ENCODE measurements at regions not wholly inside any gene's neighbourhood (a gene's known extent, or its start where the extent isn't known, plus 50 kb on each side); places are given as distances from the start of the nearest gene placed in this dataset.

- H3K4me3 ChIP-seq (replicated peaks; ENCODE audit: low read depth, low read length), result no peak overlapping the region
- peak; percentile 16 for DNase-seq (ENCODE audit: low read depth)
- TF ChIP-seq CTCF (IDR thresholded peaks at IDR 0.05; ENCODE audit: low read length, missing control alignments), result no peak
Measured at GRCh38 chr4:98803251-98803650, 125.7 kb downstream of the EIF4E start.

- no peak for TF ChIP-seq CTCF (IDR thresholded peaks at IDR 0.05; ENCODE audit: low read length, missing control alignments)
- DNase-seq (ENCODE audit: low read depth), result peak; percentile 38
Measured at GRCh38 chr4:98802770-98803198, 126.1 kb downstream of the EIF4E start.

GRCh38 chr4:98801259-98801725 lies 127.6 kb downstream of the EIF4E start:
- TF ChIP-seq CTCF (IDR thresholded peaks at IDR 0.05; ENCODE audit: low read length, missing control alignments), result no peak

More at GRCh38 chr4:98802770-98803198, 126.1 kb downstream of the EIF4E start:
- no peak overlapping the region for H3K4me3 ChIP-seq (replicated peaks; ENCODE audit: low read depth, low read length)

GRCh38 chr4:98796991-98797390 lies 131.9 kb downstream of the EIF4E start:
- DNase-seq (ENCODE audit: low read depth), result no peak
- no peak overlapping the region for H3K4me3 ChIP-seq (replicated peaks; ENCODE audit: low read depth, low read length)
- TF ChIP-seq CTCF (IDR thresholded peaks at IDR 0.05; ENCODE audit: low read length, missing control alignments), result no peak

More at GRCh38 chr4:98801259-98801725, 127.6 kb downstream of the EIF4E start:
- no peak overlapping the region for H3K4me3 ChIP-seq (replicated peaks; ENCODE audit: low read depth, low read length)
- no peak for DNase-seq (ENCODE audit: low read depth)

GRCh38 chr4:98794565-98795205 lies 134.2 kb downstream of the EIF4E start:
- peak; percentile 58 for DNase-seq (ENCODE audit: low read depth)
- no peak overlapping the region for H3K4me3 ChIP-seq (replicated peaks; ENCODE audit: low read depth, low read length)
- TF ChIP-seq CTCF (IDR thresholded peaks at IDR 0.05; ENCODE audit: low read length, missing control alignments), result no peak

GRCh38 chr4:98793658-98794057 lies 135.2 kb upstream of the TSPAN5 start:
- no peak for DNase-seq (ENCODE audit: low read depth)
- TF ChIP-seq CTCF (IDR thresholded peaks at IDR 0.05; ENCODE audit: low read length, missing control alignments), result no peak

GRCh38 chr4:98786866-98787265 lies 128.5 kb upstream of the TSPAN5 start:
- DNase-seq (ENCODE audit: low read depth), result no peak
- peak; percentile 24 for TF ChIP-seq CTCF (IDR thresholded peaks at IDR 0.05; ENCODE audit: low read length, missing control alignments)
- H3K4me3 ChIP-seq (replicated peaks; ENCODE audit: low read depth, low read length), result no peak overlapping the region

More at GRCh38 chr4:98793658-98794057, 135.2 kb upstream of the TSPAN5 start:
- H3K4me3 ChIP-seq (replicated peaks; ENCODE audit: low read depth, low read length), result no peak overlapping the region

Data from fibroblast of pulmonary artery (primary cell).